WTC11 (cell line): ENCODE measurements at regions not wholly inside any gene's neighbourhood (a gene's known extent, or its start where the extent isn't known, plus 50 kb on each side); places are given as distances from the start of the nearest gene placed in this dataset.

Experiments
- ZBTB21 ChIP-seq: sonication (generic); formaldehyde crosslinking; IDR thresholded peaks from 2 replicates; pipeline ENCODE4 v1.8.1; 2023; ENCODE audit warnings: mild to moderate bottlenecking, missing genetic modification reagents, borderline replicate concordance
- TF ChIP-seq, protein P1 (sequence below): sonication (generic); formaldehyde crosslinking; IDR thresholded peaks from 2 replicates; pipeline ENCODE4 v1.8.0; 2022; ENCODE audit warnings: mild to moderate bottlenecking, missing genetic modification reagents
- TF ChIP-seq, protein P2 (sequence below): fragments of 200-600 bp; IDR thresholded peaks from 2 replicates; pipeline ENCODE4 v1.8.0; 2022; ENCODE audit warnings: antibody characterized with exemption

DNA sequence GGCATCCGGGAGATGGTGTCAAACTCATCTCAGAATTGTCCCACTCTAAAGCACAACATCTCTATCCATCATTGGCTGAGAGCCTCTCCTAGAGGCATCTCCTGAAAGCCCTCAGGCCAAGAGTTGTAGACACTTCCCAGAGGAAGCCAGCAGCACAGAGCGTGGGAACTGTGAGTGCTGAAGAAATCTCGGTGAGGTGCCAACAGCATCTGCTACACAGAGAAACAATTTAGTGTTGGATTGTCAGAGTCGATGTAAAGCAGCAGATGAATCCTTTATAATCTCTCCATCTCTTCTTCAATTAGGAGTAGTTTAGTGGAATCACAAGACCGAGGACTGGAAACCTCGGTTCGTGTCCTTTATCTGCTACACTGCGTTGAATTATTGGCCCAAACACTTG, 172.2 kb downstream of the C7orf25 start:
- TF ChIP-seq, protein P1, sequence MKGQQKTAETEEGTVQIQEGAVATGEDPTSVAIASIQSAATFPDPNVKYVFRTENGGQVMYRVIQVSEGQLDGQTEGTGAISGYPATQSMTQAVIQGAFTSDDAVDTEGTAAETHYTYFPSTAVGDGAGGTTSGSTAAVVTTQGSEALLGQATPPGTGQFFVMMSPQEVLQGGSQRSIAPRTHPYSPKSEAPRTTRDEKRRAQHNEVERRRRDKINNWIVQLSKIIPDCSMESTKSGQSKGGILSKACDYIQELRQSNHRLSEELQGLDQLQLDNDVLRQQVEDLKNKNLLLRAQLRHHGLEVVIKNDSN (CRISPR knock-in tag): no peak
- TF ChIP-seq, protein P2, sequence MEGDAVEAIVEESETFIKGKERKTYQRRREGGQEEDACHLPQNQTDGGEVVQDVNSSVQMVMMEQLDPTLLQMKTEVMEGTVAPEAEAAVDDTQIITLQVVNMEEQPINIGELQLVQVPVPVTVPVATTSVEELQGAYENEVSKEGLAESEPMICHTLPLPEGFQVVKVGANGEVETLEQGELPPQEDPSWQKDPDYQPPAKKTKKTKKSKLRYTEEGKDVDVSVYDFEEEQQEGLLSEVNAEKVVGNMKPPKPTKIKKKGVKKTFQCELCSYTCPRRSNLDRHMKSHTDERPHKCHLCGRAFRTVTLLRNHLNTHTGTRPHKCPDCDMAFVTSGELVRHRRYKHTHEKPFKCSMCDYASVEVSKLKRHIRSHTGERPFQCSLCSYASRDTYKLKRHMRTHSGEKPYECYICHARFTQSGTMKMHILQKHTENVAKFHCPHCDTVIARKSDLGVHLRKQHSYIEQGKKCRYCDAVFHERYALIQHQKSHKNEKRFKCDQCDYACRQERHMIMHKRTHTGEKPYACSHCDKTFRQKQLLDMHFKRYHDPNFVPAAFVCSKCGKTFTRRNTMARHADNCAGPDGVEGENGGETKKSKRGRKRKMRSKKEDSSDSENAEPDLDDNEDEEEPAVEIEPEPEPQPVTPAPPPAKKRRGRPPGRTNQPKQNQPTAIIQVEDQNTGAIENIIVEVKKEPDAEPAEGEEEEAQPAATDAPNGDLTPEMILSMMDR: no peak
- no peak for TF ChIP-seq ZBTB21 (CRISPR knock-in tag)
